Activated CD4-positive, alpha-beta T cell treated with anti-CD3 and anti-CD28 coated beads, Interleukin-2, Interleukin-6, amounts not matched to agents 100 ng/mL and 50 ng/mL, durations not matched to agents 16 hours and 8 hours (primary cell): ENCODE measurements at regions not wholly inside any gene's neighbourhood (a gene's known extent, or its start where the extent isn't known, plus 50 kb on each side); places are given as distances from the start of the nearest gene placed in this dataset.

Source experiments
- DNase-seq: peaks from one replicate; pipeline ENCODE4 v3.0.0-alpha.2; 2020

DNA sequence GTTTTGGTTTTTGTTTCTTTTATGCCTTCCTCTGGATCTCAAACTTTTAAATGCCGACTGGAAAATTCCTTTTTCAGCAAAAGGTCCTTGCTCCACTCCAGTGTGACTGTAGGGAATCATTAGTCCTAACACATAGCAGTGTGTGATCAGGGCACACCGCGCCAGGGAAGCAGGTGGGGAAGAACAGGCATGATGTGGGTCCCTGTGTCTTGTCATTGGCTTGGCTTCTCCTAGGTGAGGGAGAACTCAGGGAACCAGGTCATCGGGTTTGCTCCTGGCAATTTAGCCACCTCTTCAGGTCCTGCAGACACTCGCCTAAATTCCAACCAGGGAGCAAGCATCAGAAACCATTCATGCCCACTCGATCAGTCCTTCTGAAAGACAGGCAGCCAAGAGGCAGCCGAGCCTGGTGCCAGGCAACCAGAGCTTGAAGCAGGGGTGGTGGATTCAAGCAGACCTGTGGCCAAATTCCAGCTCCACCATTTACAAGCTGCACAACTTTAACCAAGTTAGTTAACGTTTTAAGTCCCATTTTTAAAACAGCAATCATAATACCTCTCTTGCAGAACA lies 514.2 kb downstream of the BNC2 start:
- DNase-seq, result no peak

DNA sequence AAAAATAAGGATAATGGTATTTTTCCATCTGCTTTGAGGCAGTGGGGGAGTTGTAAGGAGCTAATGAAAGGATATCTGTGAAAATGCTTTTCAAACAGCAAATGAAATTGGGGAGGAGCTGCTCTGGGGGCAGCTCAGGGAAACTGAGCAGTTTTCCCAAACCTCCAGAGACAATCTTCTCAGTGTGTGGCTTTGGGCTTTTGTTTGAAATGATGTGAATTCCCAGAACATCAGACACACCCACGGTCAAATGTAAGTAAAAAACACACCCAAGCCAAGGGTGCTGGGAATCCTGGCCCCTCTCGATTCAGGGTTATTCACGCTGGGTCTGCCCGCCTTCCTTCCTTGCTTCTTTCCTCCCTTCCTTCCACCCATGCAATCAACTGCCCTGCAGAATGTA lies 512.6 kb downstream of the BNC2 start:
- no peak for DNase-seq

DNA sequence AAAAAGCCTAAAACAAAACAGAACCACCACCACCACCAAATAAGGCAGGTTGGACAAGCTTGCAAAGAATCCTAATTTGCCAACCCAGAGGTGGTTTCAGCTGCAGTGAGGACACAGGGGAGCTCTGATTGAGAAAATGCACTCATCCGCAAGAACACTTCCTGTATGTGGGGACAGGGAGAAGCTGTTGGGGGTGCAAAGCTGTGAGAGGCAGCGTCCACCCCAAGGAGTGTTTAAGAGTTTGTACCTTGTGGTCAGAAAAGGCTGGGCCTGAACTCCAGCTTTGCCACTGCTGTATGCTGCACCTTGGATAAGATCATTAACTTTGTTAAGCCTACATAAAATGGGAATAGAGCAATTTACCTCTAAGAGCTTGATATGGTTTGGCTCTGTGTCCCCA lies 511.7 kb downstream of the BNC2 start:
- DNase-seq, result no peak
